GM10248 (cell line): ENCODE measurements at regions not wholly inside any gene's neighbourhood (a gene's known extent, or its start where the extent isn't known, plus 50 kb on each side); places are given as distances from the start of the nearest gene placed in this dataset.

Source experiments
- CTCF ChIA-PET: fragments of 300-600 bp; sonication (Branson Sonifier 250); formaldehyde crosslinking; extraction: SDS; loops from one replicate; lab custom pipeline; 2021; ENCODE audit warnings: antibody characterized with exemption; lab: Yijun Ruan, JAX
- POLR2A ChIA-PET: fragments of 350-650 bp; sonication (Branson Sonifier 250); formaldehyde crosslinking; extraction: SDS; loops from one replicate; lab custom pipeline; 2020; ENCODE audit warnings: antibody characterized with exemption; lab: Yijun Ruan, JAX
- DNase-seq: peaks from one replicate; pipeline ENCODE4 v3.0.0; 2012; ENCODE audit errors: extremely low spot score
- CTCF ChIP-seq: IDR thresholded peaks from 2 replicates; pipeline ENCODE4 v1.5.1; 2012; ENCODE audit warnings: mild to moderate bottlenecking, low read depth; ENCODE audit errors: extremely low read depth, missing control alignments, control extremely low read depth

GRCh38 chr2:236668531-236668969 is 98.9 kb downstream of the ACKR3 start:
- no peak for TF ChIP-seq CTCF
- CTCF ChIA-PET, result no interaction called here
- POLR2A ChIA-PET, result no interaction called here
- no peak for DNase-seq

GRCh38 chr2:236670235-236670620 is 100.6 kb downstream of the ACKR3 start:
- no peak for DNase-seq
- CTCF ChIA-PET, result no interaction called here
- POLR2A ChIA-PET, result no interaction called here
- no peak for TF ChIP-seq CTCF

- DNase-seq, result no peak
- TF ChIP-seq CTCF, result no peak
- ChIA-PET POLR2A (no interaction called here), CTCF (interaction anchor here (0.8 kb wide), 1 partner anchor 159 kb away, joined by 3 read pairs; no protein-coding TSS in a partner anchor)
These were observed 102.4 kb downstream of the ACKR3 start for GRCh38 chr2:236671896-236672562.

- ChIA-PET POLR2A (no interaction called here), CTCF (interaction anchor here (0.8 kb wide), 1 partner anchor 160 kb away, joined by 3 read pairs; no protein-coding TSS in a partner anchor)
- no peak for TF ChIP-seq CTCF
- no peak for DNase-seq
These were observed 103.0 kb downstream of the ACKR3 start for GRCh38 chr2:236672606-236673005.

GRCh38 chr2:236673126-236673822 is 103.6 kb downstream of the ACKR3 start:
- ChIA-PET CTCF (no interaction called here), POLR2A (no interaction called here)
- DNase-seq, result no peak
- no peak for TF ChIP-seq CTCF

- DNase-seq, result no peak
- CTCF ChIA-PET, result no interaction called here
- POLR2A ChIA-PET, result no interaction called here
- no peak for TF ChIP-seq CTCF
These were observed 104.2 kb downstream of the ACKR3 start for GRCh38 chr2:236673823-236674185.
